ENCODE measurements at regions not wholly inside any gene's neighbourhood (a gene's known extent, or its start where the extent isn't known, plus 50 kb on each side); places are given as distances from the start of the nearest gene placed in this dataset.

DNA sequence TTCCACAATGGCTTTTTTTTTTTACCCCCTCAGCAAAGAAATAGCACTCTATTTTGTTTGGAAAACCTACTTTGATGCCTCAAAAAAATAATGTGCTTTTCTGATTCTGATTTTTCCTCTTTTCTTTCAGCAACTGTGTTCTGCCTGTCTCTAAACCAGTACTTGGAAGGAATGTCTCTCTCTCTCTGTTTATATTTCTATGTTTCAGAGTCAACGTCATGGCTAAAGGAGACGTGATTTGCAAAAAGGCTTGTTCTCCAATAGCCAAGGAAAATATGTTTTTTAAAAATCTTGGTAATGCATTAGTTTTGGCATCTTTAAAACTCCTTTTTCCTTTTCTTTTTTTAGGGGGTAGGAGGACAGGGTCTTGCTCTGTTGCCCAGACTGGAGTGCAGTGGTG, 56.0 kb upstream of the SDK1 start:
- Histone ChIP-seq H3K4me1 (no peaks in the 10 kb centered on the region), H3K27me3 (no peaks in the 10 kb centered on the region), H3K36me3 (no peaks in the 10 kb centered on the region), H3K4me3 (no peak overlapping the region), H3K9me3 (no peaks in the 10 kb centered on the region), H3K27ac (no peak overlapping the region)
- DNase-seq = no peak
- in situ Hi-C loops (cut with MboI; ENCODE audit: low pct_ligation_motif_present in 1 of 4, low pct_unique_long_range_greater_than_20kb in 1 of 4, low sequenced_read_pairs in 3 of 4) = no loop called here
- WGBS, 2 donors (ENCODE audit: low coverage in 1 of 2) = 69 to 74% methylated on average over 2 of the region's 2 CpGs
- intact Hi-C loops (cut with DNase I; ENCODE audit: low total_unique reads) = loop anchor here (5.0 kb wide), 1 partner anchor 233 kb away; no protein-coding TSS in a partner anchor
- no peak for TF ChIP-seq EP300 (IDR thresholded peaks at IDR 0.05; ENCODE audit: low read depth)
- TF ChIP-seq, protein P1, sequence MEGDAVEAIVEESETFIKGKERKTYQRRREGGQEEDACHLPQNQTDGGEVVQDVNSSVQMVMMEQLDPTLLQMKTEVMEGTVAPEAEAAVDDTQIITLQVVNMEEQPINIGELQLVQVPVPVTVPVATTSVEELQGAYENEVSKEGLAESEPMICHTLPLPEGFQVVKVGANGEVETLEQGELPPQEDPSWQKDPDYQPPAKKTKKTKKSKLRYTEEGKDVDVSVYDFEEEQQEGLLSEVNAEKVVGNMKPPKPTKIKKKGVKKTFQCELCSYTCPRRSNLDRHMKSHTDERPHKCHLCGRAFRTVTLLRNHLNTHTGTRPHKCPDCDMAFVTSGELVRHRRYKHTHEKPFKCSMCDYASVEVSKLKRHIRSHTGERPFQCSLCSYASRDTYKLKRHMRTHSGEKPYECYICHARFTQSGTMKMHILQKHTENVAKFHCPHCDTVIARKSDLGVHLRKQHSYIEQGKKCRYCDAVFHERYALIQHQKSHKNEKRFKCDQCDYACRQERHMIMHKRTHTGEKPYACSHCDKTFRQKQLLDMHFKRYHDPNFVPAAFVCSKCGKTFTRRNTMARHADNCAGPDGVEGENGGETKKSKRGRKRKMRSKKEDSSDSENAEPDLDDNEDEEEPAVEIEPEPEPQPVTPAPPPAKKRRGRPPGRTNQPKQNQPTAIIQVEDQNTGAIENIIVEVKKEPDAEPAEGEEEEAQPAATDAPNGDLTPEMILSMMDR (IDR thresholded peaks at IDR 0.05) = no peak
- no peak for TF ChIP-seq POLR2A (IDR thresholded peaks at IDR 0.05)
- no peak for TF ChIP-seq POLR2AphosphoS5 (IDR thresholded peaks at IDR 0.05)

DNA sequence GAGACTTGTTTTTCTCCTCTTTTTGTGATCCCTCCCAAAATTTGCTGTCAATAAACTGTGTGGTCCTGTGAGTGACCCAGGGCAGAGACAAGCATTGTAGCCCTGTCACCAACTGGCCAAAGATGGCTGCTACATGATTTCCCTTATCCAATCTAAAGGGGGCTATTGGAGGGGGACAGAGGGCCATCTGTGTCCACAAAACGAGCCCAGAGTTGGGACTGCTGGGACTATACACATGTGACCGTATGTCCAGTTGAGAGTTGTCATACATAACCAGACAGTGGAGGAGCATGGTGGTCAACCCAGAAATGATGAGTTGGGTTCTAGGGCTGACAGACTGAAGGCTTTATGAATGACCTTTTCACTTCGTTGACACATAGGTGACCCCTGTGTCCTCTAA, 55.3 kb upstream of the SDK1 start:
- in situ Hi-C loops (cut with MboI; ENCODE audit: low pct_ligation_motif_present in 1 of 4, low pct_unique_long_range_greater_than_20kb in 1 of 4, low sequenced_read_pairs in 3 of 4) = no loop called here
- Histone ChIP-seq H3K27ac (no peak overlapping the region), H3K9me3 (no peaks in the 10 kb centered on the region), H3K27me3 (no peaks in the 10 kb centered on the region), H3K4me3 (no peak overlapping the region), H3K36me3 (no peaks in the 10 kb centered on the region), H3K4me1 (no peaks in the 10 kb centered on the region)
- TF ChIP-seq POLR2A (IDR thresholded peaks at IDR 0.05) (no peak), POLR2AphosphoS5 (IDR thresholded peaks at IDR 0.05) (no peak), EP300 (IDR thresholded peaks at IDR 0.05; ENCODE audit: low read depth) (no peak)
- WGBS, 2 donors (ENCODE audit: low coverage in 1 of 2) = 76 to 100% methylated on average over 1 to 3 of the region's 3 CpGs
- DNase-seq = no peak
- intact Hi-C loops (cut with DNase I; ENCODE audit: low total_unique reads) = loop anchor here (5.0 kb wide), 1 partner anchor 233 kb away; no protein-coding TSS in a partner anchor

GRCh38 chr7:3246127-3246526, 54.9 kb upstream of the SDK1 start:
- H3K36me3 ChIP-seq = no peaks in the 10 kb centered on the region
- H3K27me3 ChIP-seq = no peaks in the 10 kb centered on the region
- H3K4me3 ChIP-seq = no peak overlapping the region
- DNase-seq = no peak
- TF ChIP-seq EP300 (IDR thresholded peaks at IDR 0.05; ENCODE audit: low read depth) = no peak
- no peak for TF ChIP-seq POLR2AphosphoS5 (IDR thresholded peaks at IDR 0.05)
- TF ChIP-seq POLR2A (IDR thresholded peaks at IDR 0.05) = no peak
- TF ChIP-seq, protein P1 (IDR thresholded peaks at IDR 0.05) = no peak
- in situ Hi-C loops (cut with MboI; ENCODE audit: low pct_ligation_motif_present in 1 of 4, low pct_unique_long_range_greater_than_20kb in 1 of 4, low sequenced_read_pairs in 3 of 4) = no loop called here
- 76% methylated on average over 3 of the region's 3 CpGs; no CpG with 5 or more reads in 1 of the 2 donors for WGBS, 2 donors (ENCODE audit: low coverage in 1 of 2)
- H3K27ac ChIP-seq = no peak overlapping the region
- H3K9me3 ChIP-seq = no peaks in the 10 kb centered on the region
- intact Hi-C loops (cut with DNase I; ENCODE audit: low total_unique reads) = loop anchor here (5.0 kb wide), 1 partner anchor 234 kb away; no protein-coding TSS in a partner anchor
- no peaks in the 10 kb centered on the region for H3K4me1 ChIP-seq

- H3K36me3 ChIP-seq = no peaks in the 10 kb centered on the region
- H3K27ac ChIP-seq = no peak overlapping the region
- DNase-seq = no peak
- H3K27me3 ChIP-seq = no peaks in the 10 kb centered on the region
- H3K9me3 ChIP-seq = no peaks in the 10 kb centered on the region
- TF ChIP-seq POLR2AphosphoS5 (IDR thresholded peaks at IDR 0.05) (no peak), POLR2A (IDR thresholded peaks at IDR 0.05) (no peak), EP300 (IDR thresholded peaks at IDR 0.05; ENCODE audit: low read depth) (no peak)
- TF ChIP-seq, protein P1 (IDR thresholded peaks at IDR 0.05) = no peak
- H3K4me1 ChIP-seq = no peaks in the 10 kb centered on the region
- 68 to 80% methylated on average over 4 of the region's 4 CpGs for WGBS, 2 donors (ENCODE audit: low coverage in 1 of 2)
- intact Hi-C loops (cut with DNase I; ENCODE audit: low total_unique reads) = loop anchor here (5.0 kb wide), 1 partner anchor 234 kb away; no protein-coding TSS in a partner anchor
- in situ Hi-C loops (cut with MboI; ENCODE audit: low pct_ligation_motif_present in 1 of 4, low pct_unique_long_range_greater_than_20kb in 1 of 4, low sequenced_read_pairs in 3 of 4) = no loop called here
- no peak overlapping the region for H3K4me3 ChIP-seq
Observed at GRCh38 chr7:3246651-3247050, 54.4 kb upstream of the SDK1 start.

- Histone ChIP-seq H3K27me3 (no peaks in the 10 kb centered on the region), H3K4me3 (no peak overlapping the region), H3K36me3 (no peaks in the 10 kb centered on the region), H3K9me3 (no peaks in the 10 kb centered on the region), H3K4me1 (no peaks in the 10 kb centered on the region), H3K27ac (no peak overlapping the region)
- in situ Hi-C loops (cut with MboI; ENCODE audit: low pct_ligation_motif_present in 1 of 4, low pct_unique_long_range_greater_than_20kb in 1 of 4, low sequenced_read_pairs in 3 of 4) (no loop called here), intact Hi-C loops (cut with DNase I; ENCODE audit: low total_unique reads) (no loop called here)
- WGBS, 2 donors (ENCODE audit: low coverage in 1 of 2) = 49 to 73% methylated on average over 4 to 5 of the region's 5 CpGs
- TF ChIP-seq POLR2A (IDR thresholded peaks at IDR 0.05) (no peak), EP300 (IDR thresholded peaks at IDR 0.05; ENCODE audit: low read depth) (no peak), POLR2AphosphoS5 (IDR thresholded peaks at IDR 0.05) (no peak)
- TF ChIP-seq, protein P1 (IDR thresholded peaks at IDR 0.05) = no peak
- DNase-seq = no peak
Observed at GRCh38 chr7:3250725-3251124, 50.3 kb upstream of the SDK1 start.
